ENCODE measurements at regions not wholly inside any gene's neighbourhood (a gene's known extent, or its start where the extent isn't known, plus 50 kb on each side); places are given as distances from the start of the nearest gene placed in this dataset.

DNA sequence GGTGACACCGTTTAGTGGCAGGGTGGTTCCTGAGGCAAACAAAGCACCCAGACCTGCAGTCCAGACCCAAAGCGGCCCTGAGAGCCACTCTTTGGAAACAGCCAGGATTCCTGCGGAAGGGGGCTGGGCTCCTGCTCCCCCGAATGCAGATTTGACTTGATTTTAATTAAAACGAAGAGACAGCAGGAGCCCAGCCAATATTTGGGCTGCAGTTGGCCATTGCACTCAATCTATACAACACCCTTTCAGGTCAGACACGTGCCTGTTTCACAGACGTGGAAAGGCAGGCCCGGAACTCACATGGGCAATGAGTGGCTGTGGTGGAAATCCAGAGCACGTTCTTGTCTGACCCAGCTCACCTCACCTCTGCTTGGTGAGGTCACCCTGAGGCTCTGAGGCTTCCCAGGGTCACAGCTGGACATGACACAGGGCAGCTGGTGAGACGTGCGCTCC is 122.4 kb downstream of the NDUFA10 start:
- TF ChIP-seq CTCF (IDR thresholded peaks at IDR 0.05): no peak
- TF ChIP-seq POLR2A (IDR thresholded peaks at IDR 0.05): no peak
